RWPE1 (cell line): ENCODE measurements at regions not wholly inside any gene's neighbourhood (a gene's known extent, or its start where the extent isn't known, plus 50 kb on each side); places are given as distances from the start of the nearest gene placed in this dataset.

Source experiments
- CTCF ChIA-PET: fragments of 350-600 bp; sonication (Branson Sonifier 250); formaldehyde crosslinking; extraction: SDS; loops from one replicate; lab custom pipeline; 2021; lab: Yijun Ruan, JAX
- POLR2A ChIA-PET: fragments of 400-600 bp; formaldehyde crosslinking; extraction: SDS; loops from one replicate; lab custom pipeline; 2020; ENCODE audit warnings: antibody characterized with exemption; ENCODE audit not compliant: low non-redundant PET; lab: Yijun Ruan, JAX
- DNase-seq: peaks from one replicate; pipeline ENCODE4 v3.0.0; 2012; ENCODE audit warnings: low spot score
- H3K27ac ChIP-seq: fragments of 450-650 bp; 2 replicates; pipeline ENCODE4 v1.5.1; 2017
- CTCF ChIP-seq: fragments of 450-650 bp; conservative IDR thresholded peaks from 2 replicates; pipeline ENCODE4 v1.5.1; 2017; ENCODE audit warnings: low read depth, mild to moderate bottlenecking

GRCh38 chr1:239742416-239743109 lies 349.1 kb upstream of the FMN2 start:
- no peak for DNase-seq
- CTCF ChIA-PET, result no interaction called here
- no peak overlapping the region for H3K27ac ChIP-seq
- TF ChIP-seq CTCF, result no peak
- POLR2A ChIA-PET, result no interaction called here

- no peak for DNase-seq
These were observed 346.8 kb upstream of the FMN2 start for GRCh38 chr1:239744851-239745250.

DNA sequence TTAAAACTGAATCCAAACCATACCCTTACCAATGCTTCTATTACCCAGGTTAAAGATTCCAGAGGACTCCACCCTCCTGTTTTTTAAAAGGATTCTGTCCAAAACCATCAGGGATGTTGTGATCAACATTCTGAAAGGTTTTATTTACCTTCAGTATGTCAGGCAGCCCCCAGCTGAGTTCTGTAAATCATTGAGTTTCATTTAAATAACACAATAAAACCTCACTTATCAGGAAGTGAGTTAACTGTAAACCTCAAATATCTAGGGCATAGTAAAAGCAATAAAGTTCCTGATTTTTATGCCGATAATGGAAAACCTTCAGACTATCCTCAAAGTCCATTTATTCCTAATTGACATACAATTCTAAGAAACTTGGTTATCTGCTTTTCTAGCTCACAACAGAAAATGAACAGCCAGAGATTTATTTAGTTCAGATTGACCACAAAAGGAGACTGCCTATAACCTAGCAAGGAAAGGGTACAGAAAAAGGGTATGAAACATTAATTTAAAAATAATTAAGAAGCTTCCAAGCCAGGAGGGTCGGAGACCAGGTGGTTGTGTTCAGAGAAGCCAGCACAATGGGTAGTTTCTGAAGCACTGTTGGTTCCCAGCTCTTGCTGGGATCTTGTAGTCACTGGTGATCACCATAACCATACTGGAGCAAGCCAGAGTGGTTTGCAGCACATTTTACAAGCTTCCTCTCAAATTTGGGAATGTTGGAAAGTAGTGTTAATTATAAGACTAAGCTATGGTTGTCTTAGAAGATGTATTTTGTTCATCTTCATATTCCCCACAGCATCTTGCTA lies 336.4 kb upstream of the FMN2 start:
- H3K27ac ChIP-seq, result no peak overlapping the region
- ChIA-PET POLR2A (interaction anchor here (0.6 kb wide), 1 partner anchor 209 kb away, joined by 3 read pairs; no protein-coding TSS in a partner anchor), CTCF (no interaction called here)
- TF ChIP-seq CTCF, result no peak
- DNase-seq, result no peak

More at GRCh38 chr1:239744851-239745250, 346.8 kb upstream of the FMN2 start:
- ChIA-PET POLR2A (no interaction called here), CTCF (interaction anchor here (0.6 kb wide), 1 partner anchor 987 kb away, joined by 3 read pairs; no protein-coding TSS in a partner anchor)
- no peak overlapping the region for H3K27ac ChIP-seq
- no peak for TF ChIP-seq CTCF

DNA sequence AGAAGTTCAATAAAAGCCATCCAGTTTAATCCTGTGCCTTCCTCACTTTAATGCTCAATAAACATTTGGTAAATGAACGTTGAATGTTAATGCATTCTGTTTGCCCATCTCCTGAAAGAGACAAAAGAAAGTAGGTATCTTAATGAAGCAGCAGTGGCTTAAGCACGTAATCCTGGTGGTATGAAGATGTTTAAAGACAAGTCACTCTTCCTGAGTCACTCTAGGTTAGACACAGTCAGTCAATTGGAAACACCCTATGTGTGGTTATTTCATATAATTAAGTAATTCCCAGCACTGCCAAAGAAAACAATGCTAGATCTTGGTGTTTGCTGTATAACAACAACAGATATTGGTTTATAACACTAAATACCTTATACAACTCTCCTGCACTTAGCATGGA lies 334.0 kb upstream of the FMN2 start:
- no peak for TF ChIP-seq CTCF
- no peak overlapping the region for H3K27ac ChIP-seq
- ChIA-PET CTCF (no interaction called here), POLR2A (no interaction called here)
- DNase-seq, result peak; percentile 21

DNA sequence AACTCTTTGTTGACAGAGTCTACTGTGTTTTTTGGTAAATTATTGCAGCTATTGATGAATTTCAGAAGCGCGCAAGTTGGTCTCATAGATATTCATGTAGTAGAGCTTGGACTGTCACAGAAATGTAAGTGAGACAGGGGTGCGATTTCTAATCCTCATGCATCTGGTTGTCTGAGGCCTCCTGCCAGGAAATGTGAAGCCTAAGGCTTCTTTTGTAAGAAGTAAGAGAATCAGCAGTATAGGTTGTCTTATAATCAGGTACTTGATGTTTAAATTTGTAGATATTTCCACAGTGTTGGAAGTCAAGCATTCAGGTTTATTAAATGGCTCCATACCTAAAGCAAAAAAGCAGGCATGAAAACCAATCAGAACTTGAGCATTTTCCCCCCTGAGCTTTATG lies 332.9 kb upstream of the FMN2 start:
- ChIA-PET POLR2A (no interaction called here), CTCF (no interaction called here)
- no peak for TF ChIP-seq CTCF
- no peak for DNase-seq
- H3K27ac ChIP-seq, result no peak overlapping the region

GRCh38 chr1:239761509-239761908 lies 330.2 kb upstream of the FMN2 start:
- ChIA-PET POLR2A (no interaction called here), CTCF (no interaction called here)
- DNase-seq, result no peak
- TF ChIP-seq CTCF, result no peak
- H3K27ac ChIP-seq, result no peak overlapping the region
